OCI-LY7 (cell line): ENCODE measurements at regions not wholly inside any gene's neighbourhood (a gene's known extent, or its start where the extent isn't known, plus 50 kb on each side); places are given as distances from the start of the nearest gene placed in this dataset.

ENCODE experiments used
- BruUV-seq: library from RNA; stranded (reverse); fragments of 400-500 nt; replicated peaks from 2 replicates; lab custom pipeline; 2021; lab: Mats Ljungman, UMichigan
- CTCF ChIA-PET: fragments of 300-600 bp; sonication (Branson Sonifier 250); formaldehyde crosslinking; loops from one replicate; lab custom pipeline; 2022; ENCODE audit warnings: antibody characterized with exemption; ENCODE audit not compliant: unreplicated experiment; lab: Charles Lee
- POLR2A ChIA-PET: fragments of 300-600 bp; sonication (Branson Sonifier 250); formaldehyde crosslinking; loops from one replicate; lab custom pipeline; 2022; ENCODE audit warnings: antibody characterized with exemption; lab: Charles Lee
- DNase-seq: peaks from one replicate; pipeline ENCODE4 v3.0.0-alpha.2; 2015; ENCODE audit warnings: low spot score
- H2AFZ ChIP-seq: fragments of 200-600 bp; sonication (generic), shearing (Covaris generic); 2 replicates; pipeline ENCODE4 v1.6.1; 2014; ENCODE audit warnings: mild to moderate bottlenecking, antibody characterized with exemption, low read length, moderate library complexity
- H3K27ac ChIP-seq: fragments of 200-600 bp; sonication (generic); 2 replicates; pipeline ENCODE4 v1.5.1; 2014; ENCODE audit warnings: mixed run types, low read depth, mild to moderate bottlenecking, moderate library complexity, low read length, inconsistent platforms; ENCODE audit not compliant: poor library complexity, severe bottlenecking
- H3K36me3 ChIP-seq: fragments of 200-600 bp; sonication (generic); 2 replicates; pipeline ENCODE4 v1.6.1; 2014; ENCODE audit warnings: mild to moderate bottlenecking, antibody characterized with exemption, low read length, moderate library complexity, mixed read lengths; ENCODE audit not compliant: insufficient read depth
- H3K4me1 ChIP-seq: fragments of 200-600 bp; sonication (generic); 2 replicates; pipeline ENCODE4 v1.5.1; 2014; ENCODE audit warnings: mild to moderate bottlenecking, low read length; ENCODE audit not compliant: insufficient read depth, poor library complexity, severe bottlenecking
- H3K4me2 ChIP-seq: fragments of 200-600 bp; sonication (generic); 2 replicates; pipeline ENCODE4 v1.6.1; 2014; ENCODE audit warnings: mild to moderate bottlenecking, low read length
- H3K4me3 ChIP-seq: fragments of 200-600 bp; sonication (generic); 2 replicates; pipeline ENCODE4 v1.5.1; 2014; ENCODE audit warnings: mild to moderate bottlenecking, low read depth, low read length; ENCODE audit not compliant: poor library complexity, severe bottlenecking
- H3K79me2 ChIP-seq: fragments of 200-600 bp; sonication (generic); 2 replicates; pipeline ENCODE4 v1.6.1; 2016; ENCODE audit warnings: low read depth, mild to moderate bottlenecking, low read length, moderate library complexity, mixed read lengths; ENCODE audit not compliant: insufficient read depth
- H3K9me2 ChIP-seq: fragments of 200-600 bp; sonication (generic); 2 replicates; pipeline ENCODE4 v1.6.1; 2016; ENCODE audit warnings: mild to moderate bottlenecking, low read length, mixed read lengths; ENCODE audit not compliant: insufficient read depth
- H3K9me3 ChIP-seq: fragments of 200-600 bp; sonication (generic); 2 replicates; pipeline ENCODE4 v1.6.1; 2014; ENCODE audit warnings: mild to moderate bottlenecking, mixed run types, low read length, mixed read lengths
- H4K20me1 ChIP-seq: fragments of 200-600 bp; sonication (generic); 2 replicates; pipeline ENCODE4 v1.6.1; 2014; ENCODE audit warnings: mild to moderate bottlenecking, antibody characterized with exemption, low read length, moderate library complexity, mixed read lengths; ENCODE audit not compliant: insufficient read depth
- EZH2phosphoT487 ChIP-seq: fragments of 200-600 bp; sonication (generic); IDR thresholded peaks from 2 replicates; pipeline ENCODE4 v1.6.1; 2018; ENCODE audit warnings: low read depth, borderline replicate concordance, mild to moderate bottlenecking, mixed run types, antibody characterized with exemption, low read length, moderate library complexity, mixed read lengths
- intact Hi-C: fragments of 100-400 bp; cut with micrococcal nuclease; formaldehyde crosslinking; loops from one replicate; pipeline ENCODE4 v1.10.0; 2022; ENCODE audit not compliant: unreplicated experiment
- TF ChIP-seq, protein P1 (sequence below): fragments of 200-600 bp; sonication (generic); conservative IDR thresholded peaks from 2 replicates; pipeline ENCODE4 v1.5.1; 2014; ENCODE audit warnings: mild to moderate bottlenecking, antibody characterized with exemption, low read length, moderate library complexity, mixed read lengths

DNA sequence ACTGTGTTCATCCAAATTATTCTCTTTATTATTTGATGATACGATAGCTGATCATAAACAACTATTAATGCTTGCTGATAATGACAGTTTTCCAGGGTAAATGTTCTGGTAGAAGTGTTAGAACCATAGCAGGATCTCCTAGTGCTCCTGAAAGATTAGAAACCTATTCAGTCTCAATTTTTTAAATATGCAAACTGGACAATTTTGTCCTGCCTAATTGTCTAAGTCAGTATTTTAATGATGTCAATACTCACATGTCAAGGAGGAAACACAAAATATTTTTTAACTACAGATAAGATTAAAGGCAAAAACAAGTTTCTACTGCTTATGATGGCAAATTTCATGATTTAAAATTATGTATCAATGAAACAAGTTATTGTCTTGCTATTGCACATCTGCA, 233.9 kb downstream of the RFPL4B start:
- Histone ChIP-seq H2AFZ (no peak overlapping the region), H3K4me3 (no peak overlapping the region), H3K79me2 (no peaks in the 10 kb centered on the region), H3K4me1 (no peaks in the 10 kb centered on the region), H3K9me3 (no peaks in the 10 kb centered on the region), H4K20me1 (no peaks in the 10 kb centered on the region; the same call in 1 of the 2 replicates), H3K27ac (no peak overlapping the region), H3K9me2 (no peaks in the 10 kb centered on the region), H3K36me3 (no peaks in the 10 kb centered on the region), H3K4me2 (no peak overlapping the region)
- POLR2A ChIA-PET, result interaction anchor here (0.7 to 0.9 kb wide), 2 partner anchors 322 to 705 kb away, joined by 3 to 4 read pairs; no protein-coding TSS in a partner anchor
- CTCF ChIA-PET, result no interaction called here
- DNase-seq, result no peak
- BruUV-seq, result no TSS peak
- no peak for TF ChIP-seq EZH2phosphoT487
- TF ChIP-seq, protein P1, sequence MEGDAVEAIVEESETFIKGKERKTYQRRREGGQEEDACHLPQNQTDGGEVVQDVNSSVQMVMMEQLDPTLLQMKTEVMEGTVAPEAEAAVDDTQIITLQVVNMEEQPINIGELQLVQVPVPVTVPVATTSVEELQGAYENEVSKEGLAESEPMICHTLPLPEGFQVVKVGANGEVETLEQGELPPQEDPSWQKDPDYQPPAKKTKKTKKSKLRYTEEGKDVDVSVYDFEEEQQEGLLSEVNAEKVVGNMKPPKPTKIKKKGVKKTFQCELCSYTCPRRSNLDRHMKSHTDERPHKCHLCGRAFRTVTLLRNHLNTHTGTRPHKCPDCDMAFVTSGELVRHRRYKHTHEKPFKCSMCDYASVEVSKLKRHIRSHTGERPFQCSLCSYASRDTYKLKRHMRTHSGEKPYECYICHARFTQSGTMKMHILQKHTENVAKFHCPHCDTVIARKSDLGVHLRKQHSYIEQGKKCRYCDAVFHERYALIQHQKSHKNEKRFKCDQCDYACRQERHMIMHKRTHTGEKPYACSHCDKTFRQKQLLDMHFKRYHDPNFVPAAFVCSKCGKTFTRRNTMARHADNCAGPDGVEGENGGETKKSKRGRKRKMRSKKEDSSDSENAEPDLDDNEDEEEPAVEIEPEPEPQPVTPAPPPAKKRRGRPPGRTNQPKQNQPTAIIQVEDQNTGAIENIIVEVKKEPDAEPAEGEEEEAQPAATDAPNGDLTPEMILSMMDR, result no peak
- intact Hi-C loops, result no loop called here

- Histone ChIP-seq H3K9me2 (no peaks in the 10 kb centered on the region), H4K20me1 (no peaks in the 10 kb centered on the region), H2AFZ (no peak overlapping the region), H3K27ac (no peak overlapping the region), H3K36me3 (no peaks in the 10 kb centered on the region), H3K9me3 (no peaks in the 10 kb centered on the region), H3K4me3 (no peak overlapping the region), H3K4me1 (no peaks in the 10 kb centered on the region), H3K79me2 (no peaks in the 10 kb centered on the region), H3K4me2 (no peak overlapping the region)
- CTCF ChIA-PET, result interaction anchor here (0.5 kb wide), 1 partner anchor 468 kb away, joined by 3 read pairs; no protein-coding TSS in a partner anchor
- TF ChIP-seq EZH2phosphoT487, result no peak
- TF ChIP-seq, protein P1, result no peak
- DNase-seq, result no peak
- intact Hi-C loops, result no loop called here
- BruUV-seq, result no TSS peak
- POLR2A ChIA-PET, result no interaction called here
Measured at GRCh38 chr6:112590326-112590725, 243.2 kb downstream of the RFPL4B start.

DNA sequence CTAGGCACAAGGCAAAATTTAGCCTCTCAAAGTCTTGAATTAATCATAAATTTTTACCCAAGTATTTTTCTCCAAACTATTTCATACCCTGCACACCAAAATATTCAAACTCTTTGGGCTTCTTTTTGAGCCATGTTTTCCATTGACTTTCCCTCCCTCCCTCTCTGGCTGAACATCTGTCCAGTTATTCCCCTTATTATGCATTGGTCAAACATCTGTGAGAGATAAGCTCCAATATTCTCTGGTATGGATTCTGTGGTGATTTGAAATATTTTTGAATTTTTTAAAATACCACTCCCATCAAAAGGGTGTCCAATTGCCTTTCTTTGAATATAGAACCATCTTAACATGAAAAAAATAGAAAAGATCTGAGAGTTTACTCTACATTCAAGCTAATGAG, 244.2 kb downstream of the RFPL4B start:
- intact Hi-C loops, result no loop called here
- Histone ChIP-seq H3K27ac (no peak overlapping the region), H4K20me1 (no peaks in the 10 kb centered on the region), H3K4me3 (no peak overlapping the region), H3K36me3 (no peaks in the 10 kb centered on the region), H3K9me2 (no peaks in the 10 kb centered on the region), H3K9me3 (no peaks in the 10 kb centered on the region), H3K4me2 (no peak overlapping the region), H3K4me1 (no peaks in the 10 kb centered on the region), H2AFZ (no peak overlapping the region), H3K79me2 (no peaks in the 10 kb centered on the region)
- ChIA-PET CTCF (no interaction called here), POLR2A (no interaction called here)
- DNase-seq, result no peak
- TF ChIP-seq, protein P1, result no peak
- TF ChIP-seq EZH2phosphoT487, result no peak
- no TSS peak for BruUV-seq
